ENCODE measurements at regions not wholly inside any gene's neighbourhood (a gene's known extent, or its start where the extent isn't known, plus 50 kb on each side); places are given as distances from the start of the nearest gene placed in this dataset.

DNA sequence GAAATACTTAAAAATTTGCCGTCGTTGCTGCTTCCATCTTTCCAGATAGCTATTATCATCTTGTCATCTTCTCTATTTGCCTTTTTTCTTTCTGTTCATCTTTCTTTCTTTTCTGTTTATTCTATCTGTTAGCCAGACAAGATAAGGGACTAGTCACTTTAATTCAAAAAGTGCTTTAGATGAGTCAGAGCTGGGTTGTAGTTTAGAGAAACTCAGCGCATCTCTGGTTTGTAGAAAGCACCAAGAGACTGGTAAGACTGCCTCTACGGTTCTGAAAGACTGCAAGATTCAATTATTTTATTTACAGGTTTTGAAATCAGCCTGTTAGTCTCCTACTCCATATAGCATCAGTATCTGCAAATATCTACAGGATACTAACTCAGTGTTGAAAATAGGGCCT lies 562.8 kb upstream of the RIOK2 start:
- Histone ChIP-seq H3K27me3 (ENCODE audit: control insufficient read depth in 1 of 2, insufficient read depth in 2 of 2, low read length in 2 of 2) (no peaks in the 10 kb centered on the region), H3K9me3 (ENCODE audit: control insufficient read depth in 1 of 2, insufficient read depth in 1 of 2, low read length in 2 of 2) (peaks cover 0 to 3% of the 10 kb centered on the region in 2 experiments), H3K4me3 (ENCODE audit: low read length) (no peak overlapping the region), H3K36me3 (ENCODE audit: insufficient read depth, low read length) (no peaks in the 10 kb centered on the region), H3K4me1 (ENCODE audit: insufficient read depth, low read length) (no peaks in the 10 kb centered on the region), H3K27ac (ENCODE audit: low read depth in 1 of 2, low read length in 2 of 2) (no peak overlapping the region)
- ATAC-seq (ENCODE audit: poor library complexity) (no peak), DNase-seq (no peak)
- H3K27me3 Mint-ChIP-seq: no peaks in the 10 kb centered on the region
- ChIA-PET POLR2A (no interaction called here), CTCF (no interaction called here)
- TF ChIP-seq, protein P1, sequence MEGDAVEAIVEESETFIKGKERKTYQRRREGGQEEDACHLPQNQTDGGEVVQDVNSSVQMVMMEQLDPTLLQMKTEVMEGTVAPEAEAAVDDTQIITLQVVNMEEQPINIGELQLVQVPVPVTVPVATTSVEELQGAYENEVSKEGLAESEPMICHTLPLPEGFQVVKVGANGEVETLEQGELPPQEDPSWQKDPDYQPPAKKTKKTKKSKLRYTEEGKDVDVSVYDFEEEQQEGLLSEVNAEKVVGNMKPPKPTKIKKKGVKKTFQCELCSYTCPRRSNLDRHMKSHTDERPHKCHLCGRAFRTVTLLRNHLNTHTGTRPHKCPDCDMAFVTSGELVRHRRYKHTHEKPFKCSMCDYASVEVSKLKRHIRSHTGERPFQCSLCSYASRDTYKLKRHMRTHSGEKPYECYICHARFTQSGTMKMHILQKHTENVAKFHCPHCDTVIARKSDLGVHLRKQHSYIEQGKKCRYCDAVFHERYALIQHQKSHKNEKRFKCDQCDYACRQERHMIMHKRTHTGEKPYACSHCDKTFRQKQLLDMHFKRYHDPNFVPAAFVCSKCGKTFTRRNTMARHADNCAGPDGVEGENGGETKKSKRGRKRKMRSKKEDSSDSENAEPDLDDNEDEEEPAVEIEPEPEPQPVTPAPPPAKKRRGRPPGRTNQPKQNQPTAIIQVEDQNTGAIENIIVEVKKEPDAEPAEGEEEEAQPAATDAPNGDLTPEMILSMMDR (IDR thresholded peaks at IDR 0.05): no peak
- H3K4me1 Mint-ChIP-seq (ENCODE audit: low read depth): no peaks in the 10 kb centered on the region
- H3K4me3 Mint-ChIP-seq: no peak overlapping the region
- H3K36me3 Mint-ChIP-seq (ENCODE audit: low read depth): no peaks in the 10 kb centered on the region
- intact Hi-C loops (cut with DNase I, micrococcal nuclease): no loop called here
- no peaks in the 10 kb centered on the region for H3K9me3 Mint-ChIP-seq
- H3K27ac Mint-ChIP-seq: no peak overlapping the region

DNA sequence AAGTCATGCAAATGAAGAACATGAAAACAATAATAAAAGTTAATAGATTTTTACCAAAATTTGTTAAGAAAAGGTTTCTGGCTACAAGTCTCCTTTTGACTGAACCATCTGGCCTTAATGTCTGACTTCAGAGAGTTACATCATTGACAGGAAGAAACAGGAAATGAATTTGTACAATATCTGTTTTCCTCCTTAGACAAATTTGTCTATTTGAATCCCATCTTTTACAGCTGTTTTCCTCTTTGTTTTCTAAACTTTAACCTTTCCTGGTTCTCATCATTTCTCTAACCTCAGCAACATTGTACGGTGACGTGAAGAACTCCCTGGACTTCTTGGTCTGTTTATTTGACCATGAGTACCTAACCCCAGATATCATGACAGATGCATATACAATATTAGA lies 567.5 kb upstream of the RIOK2 start:
- Histone ChIP-seq H3K9me3 (ENCODE audit: control insufficient read depth in 1 of 2, insufficient read depth in 1 of 2, low read length in 2 of 2) (no peaks in the 10 kb centered on the region), H3K27me3 (ENCODE audit: control insufficient read depth in 1 of 2, insufficient read depth in 2 of 2, low read length in 2 of 2) (no peaks in the 10 kb centered on the region), H3K36me3 (ENCODE audit: insufficient read depth, low read length) (no peaks in the 10 kb centered on the region), H3K4me1 (ENCODE audit: insufficient read depth, low read length) (no peaks in the 10 kb centered on the region), H3K27ac (ENCODE audit: low read depth in 1 of 2, low read length in 2 of 2) (no peak overlapping the region), H3K4me3 (ENCODE audit: low read length) (no peak overlapping the region)
- DNase-seq: no peak
- Mint-ChIP-seq H3K36me3 (ENCODE audit: low read depth) (no peaks in the 10 kb centered on the region), H3K4me3 (no peak overlapping the region), H3K9me3 (no peaks in the 10 kb centered on the region), H3K4me1 (ENCODE audit: low read depth) (no peaks in the 10 kb centered on the region), H3K27ac (no peak overlapping the region), H3K27me3 (no peaks in the 10 kb centered on the region)
- no peak for ATAC-seq (ENCODE audit: poor library complexity)
- ChIA-PET CTCF (no interaction called here), POLR2A (no interaction called here)
- TF ChIP-seq, protein P1 (IDR thresholded peaks at IDR 0.05): no peak
- intact Hi-C loops (cut with DNase I, micrococcal nuclease): no loop called here

DNA sequence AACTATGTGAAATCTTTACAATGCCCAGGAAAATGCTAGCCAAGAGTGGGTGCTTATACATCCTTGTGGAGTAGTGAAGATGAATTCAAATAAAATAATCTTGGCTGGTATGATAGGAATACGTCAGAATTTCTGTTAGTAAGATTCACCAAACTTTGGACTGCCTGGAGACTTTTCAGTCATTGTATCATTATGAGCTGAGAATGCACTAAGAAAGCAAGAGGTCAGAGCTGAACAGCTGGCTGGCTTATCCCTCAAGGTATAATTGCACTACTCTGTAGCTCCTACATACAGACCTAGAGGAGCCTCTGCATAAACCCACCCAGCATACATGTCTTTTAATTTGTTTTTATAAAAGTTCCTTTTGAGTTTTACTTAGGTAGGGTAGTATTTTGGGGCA lies 568.5 kb upstream of the RIOK2 start:
- intact Hi-C loops (cut with DNase I, micrococcal nuclease): no loop called here
- ATAC-seq (ENCODE audit: poor library complexity) (no peak), DNase-seq (no peak)
- no peaks in the 10 kb centered on the region for H3K27me3 Mint-ChIP-seq
- no peaks in the 10 kb centered on the region for H3K4me1 ChIP-seq (ENCODE audit: insufficient read depth, low read length)
- H3K4me1 Mint-ChIP-seq (ENCODE audit: low read depth): no peaks in the 10 kb centered on the region
- H3K36me3 ChIP-seq (ENCODE audit: insufficient read depth, low read length): no peaks in the 10 kb centered on the region
- H3K4me3 Mint-ChIP-seq: no peak overlapping the region
- H3K4me3 ChIP-seq (ENCODE audit: low read length): no peak overlapping the region
- CTCF ChIA-PET: no interaction called here
- H3K27me3 ChIP-seq (ENCODE audit: control insufficient read depth in 1 of 2, insufficient read depth in 2 of 2, low read length in 2 of 2): no peaks in the 10 kb centered on the region
- TF ChIP-seq, protein P1 (IDR thresholded peaks at IDR 0.05): no peak
- no peaks in the 10 kb centered on the region for H3K9me3 Mint-ChIP-seq
- no peak overlapping the region for H3K27ac Mint-ChIP-seq
- no peaks in the 10 kb centered on the region for H3K9me3 ChIP-seq (ENCODE audit: control insufficient read depth in 1 of 2, insufficient read depth in 1 of 2, low read length in 2 of 2)
- H3K36me3 Mint-ChIP-seq (ENCODE audit: low read depth): no peaks in the 10 kb centered on the region
- POLR2A ChIA-PET: no interaction called here
- no peak overlapping the region for H3K27ac ChIP-seq (ENCODE audit: low read depth in 1 of 2, low read length in 2 of 2)
